ENCODE measurements at regions not wholly inside any gene's neighbourhood (a gene's known extent, or its start where the extent isn't known, plus 50 kb on each side); places are given as distances from the start of the nearest gene placed in this dataset.

DNA sequence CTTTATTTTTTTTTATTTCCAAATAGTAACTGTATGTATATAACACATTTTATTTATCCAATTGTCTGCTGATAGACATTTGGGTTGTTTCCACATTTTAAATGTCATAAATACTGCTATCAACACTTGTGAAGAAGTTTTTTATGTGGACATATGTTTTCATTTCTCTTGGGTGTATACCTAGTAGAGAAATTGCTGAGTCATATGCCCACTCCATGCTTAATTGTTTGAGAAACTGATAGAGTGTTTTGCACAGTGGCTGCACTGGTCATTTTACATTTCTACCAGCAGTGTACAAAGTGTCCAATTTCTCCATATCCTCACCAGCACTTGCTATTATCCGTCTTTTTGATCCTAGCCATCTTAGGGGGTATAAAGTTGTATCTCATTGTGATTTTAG is 567.8 kb downstream of the GBA3 start:
- TF ChIP-seq, protein P1, sequence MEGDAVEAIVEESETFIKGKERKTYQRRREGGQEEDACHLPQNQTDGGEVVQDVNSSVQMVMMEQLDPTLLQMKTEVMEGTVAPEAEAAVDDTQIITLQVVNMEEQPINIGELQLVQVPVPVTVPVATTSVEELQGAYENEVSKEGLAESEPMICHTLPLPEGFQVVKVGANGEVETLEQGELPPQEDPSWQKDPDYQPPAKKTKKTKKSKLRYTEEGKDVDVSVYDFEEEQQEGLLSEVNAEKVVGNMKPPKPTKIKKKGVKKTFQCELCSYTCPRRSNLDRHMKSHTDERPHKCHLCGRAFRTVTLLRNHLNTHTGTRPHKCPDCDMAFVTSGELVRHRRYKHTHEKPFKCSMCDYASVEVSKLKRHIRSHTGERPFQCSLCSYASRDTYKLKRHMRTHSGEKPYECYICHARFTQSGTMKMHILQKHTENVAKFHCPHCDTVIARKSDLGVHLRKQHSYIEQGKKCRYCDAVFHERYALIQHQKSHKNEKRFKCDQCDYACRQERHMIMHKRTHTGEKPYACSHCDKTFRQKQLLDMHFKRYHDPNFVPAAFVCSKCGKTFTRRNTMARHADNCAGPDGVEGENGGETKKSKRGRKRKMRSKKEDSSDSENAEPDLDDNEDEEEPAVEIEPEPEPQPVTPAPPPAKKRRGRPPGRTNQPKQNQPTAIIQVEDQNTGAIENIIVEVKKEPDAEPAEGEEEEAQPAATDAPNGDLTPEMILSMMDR (conservative IDR thresholded peaks at IDR 0.05; ENCODE audit: low read length), result no peak
- no peak overlapping the region for H3K4me3 ChIP-seq (ENCODE audit: low read length)
- no peak for DNase-seq (ENCODE audit: low read depth)

DNA sequence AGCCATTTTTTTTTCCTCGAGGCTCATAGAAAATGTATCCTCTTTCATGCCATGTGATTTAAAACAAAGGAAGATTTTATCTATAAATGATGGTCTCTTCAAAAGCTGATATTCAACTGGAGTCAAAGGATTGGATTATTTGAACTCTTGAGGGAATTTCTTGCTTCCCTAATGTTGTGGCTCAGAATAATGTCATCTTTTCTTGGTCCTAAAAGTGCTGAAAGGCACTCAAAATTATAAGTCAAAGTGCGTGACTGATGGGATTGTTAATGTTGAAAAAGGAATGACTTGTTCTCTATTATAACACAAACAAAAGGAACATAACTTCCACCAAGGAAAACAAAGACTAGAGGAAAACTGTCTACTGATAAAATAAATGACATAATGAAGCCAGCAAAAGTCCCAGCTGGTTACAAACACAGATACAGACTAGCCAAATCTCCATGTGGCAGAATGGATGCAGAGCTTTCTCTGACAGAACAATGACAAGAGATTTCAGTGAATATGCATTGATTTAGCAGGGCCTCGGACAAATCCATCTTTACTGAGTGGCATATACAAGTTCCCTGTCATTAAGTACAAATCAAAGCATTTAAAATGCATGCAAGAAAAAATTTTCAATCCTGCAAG is 552.6 kb downstream of the GBA3 start:
- H3K4me3 ChIP-seq (ENCODE audit: low read length), result no peak overlapping the region
- no peak for DNase-seq (ENCODE audit: low read depth)
- TF ChIP-seq, protein P1 (conservative IDR thresholded peaks at IDR 0.05; ENCODE audit: low read length), result no peak

DNA sequence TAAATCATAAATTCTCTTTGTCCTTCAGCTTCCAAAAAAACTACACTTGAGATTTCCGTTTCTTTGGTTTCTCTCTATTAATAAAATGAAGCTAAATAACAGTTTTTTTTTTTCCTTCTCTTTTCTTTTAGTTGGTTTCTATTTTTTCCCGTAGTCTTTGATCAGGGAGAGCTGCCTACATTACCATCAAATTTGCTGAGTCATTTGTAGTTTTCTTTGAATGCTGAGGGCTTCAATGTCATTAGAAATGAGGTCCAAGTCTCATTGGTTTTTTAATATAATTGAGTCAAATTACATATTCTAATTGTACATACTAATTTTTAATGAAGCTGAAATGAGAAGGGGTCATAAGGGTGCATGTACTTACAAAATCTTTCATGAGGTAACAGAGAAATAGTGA is 550.2 kb downstream of the GBA3 start:
- TF ChIP-seq, protein P1 (conservative IDR thresholded peaks at IDR 0.05; ENCODE audit: low read length), result no peak
- no peak overlapping the region for H3K4me3 ChIP-seq (ENCODE audit: low read length)
- DNase-seq (ENCODE audit: low read depth), result no peak

DNA sequence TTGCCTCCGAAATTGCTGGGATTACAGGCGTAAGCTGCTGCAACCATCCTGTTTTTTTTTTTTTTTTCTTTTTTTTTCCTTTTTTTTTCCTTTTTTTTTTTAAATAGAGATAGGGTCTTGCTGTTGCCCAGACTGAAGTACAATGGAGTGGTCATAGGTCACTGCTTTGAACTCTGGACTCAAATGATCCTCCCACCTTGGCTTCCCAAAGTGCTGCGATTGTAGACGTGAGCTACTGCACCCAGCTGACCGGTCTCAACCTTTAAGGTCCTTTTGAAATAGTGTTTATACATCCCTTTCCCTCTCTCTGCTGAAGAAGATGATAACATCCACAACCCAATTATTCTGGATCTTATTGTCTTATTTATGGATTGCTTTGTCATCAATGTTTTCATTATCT is 548.7 kb downstream of the GBA3 start:
- no peak for DNase-seq (ENCODE audit: low read depth)
- TF ChIP-seq, protein P1 (conservative IDR thresholded peaks at IDR 0.05; ENCODE audit: low read length), result no peak
- no peak overlapping the region for H3K4me3 ChIP-seq (ENCODE audit: low read length)

- TF ChIP-seq, protein P1 (conservative IDR thresholded peaks at IDR 0.05; ENCODE audit: low read length), result no peak
- no peak overlapping the region for H3K4me3 ChIP-seq (ENCODE audit: low read length)
- DNase-seq (ENCODE audit: low read depth), result no peak
These were observed 546.1 kb downstream of the GBA3 start for GRCh38 chr4:23238848-23239247.

DNA sequence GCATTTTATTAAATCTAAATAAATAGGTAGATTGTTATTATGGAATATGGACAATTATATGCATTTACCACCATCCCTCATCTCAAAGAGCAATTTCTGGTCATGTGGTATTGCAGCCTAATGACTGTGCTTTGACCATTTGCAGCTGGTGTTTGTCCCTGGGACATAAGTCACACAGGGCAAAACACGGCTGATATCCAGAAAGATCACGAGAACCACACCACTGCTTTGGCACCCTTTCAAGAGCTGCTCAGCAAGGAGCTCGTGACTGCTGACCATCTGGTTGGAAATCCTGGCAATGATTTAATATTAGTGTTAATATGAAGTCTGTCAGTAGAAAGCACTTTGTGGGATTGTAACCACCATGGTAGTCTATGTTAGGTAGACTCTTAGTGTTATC is 545.0 kb downstream of the GBA3 start:
- TF ChIP-seq, protein P1 (conservative IDR thresholded peaks at IDR 0.05; ENCODE audit: low read length), result no peak
- no peak overlapping the region for H3K4me3 ChIP-seq (ENCODE audit: low read length)
- DNase-seq (ENCODE audit: low read depth), result no peak

- no peak overlapping the region for H3K4me3 ChIP-seq (ENCODE audit: low read length)
- no peak for DNase-seq (ENCODE audit: low read depth)
- TF ChIP-seq, protein P1 (conservative IDR thresholded peaks at IDR 0.05; ENCODE audit: low read length), result no peak
These were observed 543.1 kb downstream of the GBA3 start for GRCh38 chr4:23235628-23236390.
